ENCODE measurements at regions not wholly inside any gene's neighbourhood (a gene's known extent, or its start where the extent isn't known, plus 50 kb on each side); places are given as distances from the start of the nearest gene placed in this dataset.
"Not testable (repeated sequence)": the region's sequence is repeated elsewhere in the genome, so short reads cannot be mapped to it uniquely, and the experiment has no call there.

DNA sequence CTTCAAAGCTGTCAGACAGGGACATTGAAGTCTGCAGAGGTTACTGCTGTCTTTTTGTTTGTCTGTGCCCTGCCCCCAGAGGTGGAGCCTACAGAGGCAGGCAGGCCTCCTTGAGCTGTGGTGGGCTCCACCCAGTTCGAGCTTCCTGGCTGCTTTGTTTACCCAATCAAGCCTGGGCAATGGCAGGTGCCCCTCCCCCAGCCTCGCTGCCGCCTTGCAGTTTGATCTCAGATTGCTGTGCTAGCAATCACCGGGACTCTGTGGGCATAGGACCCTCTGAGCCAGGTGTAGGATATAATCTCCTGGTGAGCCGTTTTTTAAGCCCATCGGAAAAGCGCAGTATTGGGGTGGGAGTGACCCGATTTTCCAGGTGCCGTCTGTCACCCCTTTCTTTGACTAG is 586.8 kb downstream of the ARL4A start:
- intact Hi-C loops (cut with DNase I, micrococcal nuclease); ATAC-seq; DNase-seq; H3K4me3 Mint-ChIP-seq; H3K27me3 Mint-ChIP-seq; H3K36me3 Mint-ChIP-seq (ENCODE audit: low read depth); H3K4me1 Mint-ChIP-seq; CTCF ChIA-PET; H3K27ac Mint-ChIP-seq; H3K9me3 Mint-ChIP-seq (ENCODE audit: low read depth); POLR2A ChIA-PET: not testable (repeated sequence)

DNA sequence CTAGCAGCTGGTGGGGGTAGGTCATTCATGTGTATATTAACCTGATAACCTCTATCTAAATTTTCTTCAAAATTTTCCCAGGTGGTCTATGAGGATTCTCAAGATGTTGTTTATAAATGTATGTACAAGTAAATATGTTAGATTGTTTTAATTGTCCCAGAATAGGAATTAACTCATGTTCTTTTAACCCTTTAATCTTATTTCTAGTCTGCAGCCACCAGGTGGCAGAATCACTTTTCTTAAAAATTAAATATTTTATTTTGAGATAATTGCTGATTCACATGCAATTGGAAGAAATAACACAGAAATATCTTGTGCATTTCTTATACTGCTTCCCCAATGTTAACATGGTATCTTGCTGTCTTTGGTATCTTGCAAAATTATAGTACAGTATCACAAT is 589.5 kb downstream of the ARL4A start:
- CTCF ChIA-PET, result interaction anchor here (2.3 to 2.4 kb wide), 2 partner anchors 11 to 1415 kb away, joined by 9 read pairs; no protein-coding TSS in a partner anchor
- no peaks in the 10 kb centered on the region for H3K9me3 Mint-ChIP-seq (ENCODE audit: low read depth)
- no peak for ATAC-seq

DNA sequence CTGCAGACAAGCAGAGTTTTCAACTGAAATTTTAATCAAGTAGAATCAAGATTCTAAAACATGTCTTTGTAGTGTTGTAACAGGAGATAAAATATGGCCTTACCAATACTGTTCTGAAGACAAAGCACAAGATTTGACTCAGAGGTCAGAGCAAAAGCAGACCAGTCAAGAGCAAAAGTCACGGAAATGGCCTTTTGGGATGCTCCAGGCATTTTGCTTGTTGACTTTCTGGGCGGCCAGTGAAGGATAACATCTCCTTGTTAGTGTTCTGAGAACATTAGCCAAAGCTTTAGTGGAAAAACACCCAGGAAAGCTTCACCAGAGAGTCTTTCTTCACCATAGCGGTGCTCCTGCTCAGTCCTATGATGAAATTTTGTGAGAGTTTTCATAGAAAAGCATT is 590.6 kb downstream of the ARL4A start:
- DNase-seq, result no peak
- ChIA-PET POLR2A (no interaction called here), CTCF (interaction anchor here (0.7 to 4.0 kb wide), 5 partner anchors 16 to 1414 kb away, joined by 3 to 30 read pairs (median 3); no protein-coding TSS in a partner anchor)
- H3K4me3 Mint-ChIP-seq, result no peak overlapping the region
- no peaks in the 10 kb centered on the region for H3K4me1 Mint-ChIP-seq
- H3K27ac Mint-ChIP-seq, result no peak overlapping the region
- H3K9me3 Mint-ChIP-seq (ENCODE audit: low read depth), result no peaks in the 10 kb centered on the region
- H3K27me3 Mint-ChIP-seq, result peaks cover 7% of the 10 kb centered on the region
- no peak for ATAC-seq
- intact Hi-C loops (cut with DNase I, micrococcal nuclease), result loop anchor here in 1 of 2 experiments (2.0 kb wide), 1 partner anchor 1413 kb away; no protein-coding TSS in a partner anchor
- no peaks in the 10 kb centered on the region for H3K36me3 Mint-ChIP-seq (ENCODE audit: low read depth)

More for the DNA sequence above, 589.5 kb downstream of the ARL4A start:
- POLR2A ChIA-PET, result no interaction called here
- H3K27ac Mint-ChIP-seq, result no peak overlapping the region
- peaks cover 7% of the 10 kb centered on the region for H3K27me3 Mint-ChIP-seq
- intact Hi-C loops (cut with DNase I, micrococcal nuclease), result no loop called here
- H3K36me3 Mint-ChIP-seq (ENCODE audit: low read depth), result no peaks in the 10 kb centered on the region
- no peak for DNase-seq
- no peaks in the 10 kb centered on the region for H3K4me1 Mint-ChIP-seq
- no peak overlapping the region for H3K4me3 Mint-ChIP-seq

DNA sequence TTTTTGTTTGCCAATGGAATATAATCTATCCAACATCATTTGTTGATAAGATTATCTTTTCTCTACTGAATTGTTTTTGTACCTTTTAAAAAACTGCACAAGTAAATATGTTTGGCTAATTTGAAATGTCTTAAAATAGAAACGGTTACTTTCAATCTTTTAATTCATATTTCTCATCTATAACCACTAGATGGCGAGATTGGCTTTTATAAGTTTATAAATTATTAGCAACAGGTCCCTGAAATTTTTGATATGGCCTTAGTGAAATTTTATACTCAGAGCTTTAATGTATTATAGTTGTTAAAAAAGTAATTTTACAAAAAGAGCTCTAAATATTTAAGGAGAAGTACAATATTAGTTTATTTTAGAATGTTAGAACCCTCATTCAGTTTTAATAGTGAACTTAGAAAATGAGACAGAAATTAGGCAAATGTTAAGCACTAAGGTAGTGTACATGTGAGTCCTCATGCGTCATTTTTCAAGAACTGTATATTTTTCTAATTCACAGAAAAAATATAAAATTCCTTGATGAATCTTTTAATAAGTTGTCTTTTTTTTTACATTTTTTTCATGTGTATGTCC is 592.5 kb downstream of the ARL4A start:
- Mint-ChIP-seq H3K36me3 (ENCODE audit: low read depth) (no peaks in the 10 kb centered on the region), H3K4me3 (no peak overlapping the region), H3K9me3 (ENCODE audit: low read depth) (no peaks in the 10 kb centered on the region), H3K4me1 (no peaks in the 10 kb centered on the region), H3K27ac (no peak overlapping the region), H3K27me3 (peaks cover 4% of the 10 kb centered on the region)
- DNase-seq (no peak), ATAC-seq (no peak)
- intact Hi-C loops (cut with DNase I, micrococcal nuclease), result loop anchor here (1.0 to 10.0 kb wide), 6 partner anchors 463 to 1735 kb away; no protein-coding TSS in a partner anchor
- ChIA-PET CTCF (interaction anchor here (0.7 to 4.0 kb wide), 7 partner anchors 17 to 1866 kb away, joined by 3 to 30 read pairs (median 3); no protein-coding TSS in a partner anchor), POLR2A (no interaction called here)

DNA sequence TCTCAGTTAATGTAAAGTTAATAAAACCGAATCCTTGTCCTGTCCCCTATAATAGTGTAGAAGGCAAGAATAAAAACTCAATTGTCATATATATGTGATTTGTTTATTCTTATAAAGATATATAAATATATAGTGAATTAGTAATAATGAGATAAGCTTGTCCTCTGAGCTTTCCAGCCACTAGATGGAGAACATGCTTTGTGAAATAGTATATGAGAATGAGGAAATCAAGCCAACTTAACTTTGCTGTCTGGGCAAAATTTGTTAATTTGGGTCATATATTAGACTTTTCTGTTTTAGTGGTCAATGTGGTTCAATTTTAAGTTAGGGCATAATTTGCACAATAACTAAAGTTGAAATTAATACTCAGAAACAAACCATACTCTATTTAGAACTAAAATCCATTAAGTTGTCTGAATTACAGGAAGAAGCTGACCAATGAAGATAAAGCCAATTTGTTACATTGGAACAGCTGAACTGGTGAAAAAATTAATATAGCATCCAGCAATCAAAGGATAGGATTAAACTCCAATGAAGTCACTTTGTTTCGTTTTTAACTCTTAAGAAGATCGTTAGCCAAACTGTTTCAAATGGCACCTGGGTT is 595.0 kb downstream of the ARL4A start:
- H3K4me1 Mint-ChIP-seq, result no peaks in the 10 kb centered on the region
- no peak for DNase-seq
- H3K36me3 Mint-ChIP-seq (ENCODE audit: low read depth), result no peaks in the 10 kb centered on the region
- no peak overlapping the region for H3K27ac Mint-ChIP-seq
- intact Hi-C loops (cut with DNase I, micrococcal nuclease), result loop anchor here in 1 of 2 experiments (10.0 kb wide), 1 partner anchor 1732 kb away; no protein-coding TSS in a partner anchor
- H3K4me3 Mint-ChIP-seq, result no peak overlapping the region
- CTCF ChIA-PET, result interaction anchor here (1.0 to 1.7 kb wide), 5 partner anchors 245 to 1409 kb away, joined by 3 to 10 read pairs (median 5); no protein-coding TSS in a partner anchor
- POLR2A ChIA-PET, result no interaction called here
- ATAC-seq, result no peak
- no peaks in the 10 kb centered on the region for H3K9me3 Mint-ChIP-seq (ENCODE audit: low read depth)
- H3K27me3 Mint-ChIP-seq, result peaks cover 2% of the 10 kb centered on the region

DNA sequence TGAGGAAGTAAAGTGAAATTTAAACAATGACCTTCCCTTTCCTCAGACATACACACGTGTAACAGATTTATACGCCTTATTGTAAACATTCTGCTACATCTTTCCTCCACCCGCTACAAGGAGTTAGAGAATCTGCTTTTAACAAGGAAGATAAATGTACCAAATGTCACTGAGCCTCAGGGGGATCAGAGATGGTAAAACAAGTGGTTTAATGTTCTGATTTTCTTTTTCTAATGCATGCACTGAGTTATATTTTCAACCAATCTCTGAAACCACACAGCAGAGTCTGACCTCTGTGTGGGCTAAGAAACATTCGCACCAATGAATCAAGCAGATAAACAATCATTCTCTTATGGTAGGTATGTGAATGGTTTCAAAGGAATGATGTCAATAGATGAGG is 599.5 kb downstream of the ARL4A start:
- Mint-ChIP-seq H3K4me3 (no peak overlapping the region), H3K27ac (no peak overlapping the region), H3K36me3 (ENCODE audit: low read depth) (no peaks in the 10 kb centered on the region), H3K4me1 (no peaks in the 10 kb centered on the region), H3K27me3 (no peaks in the 10 kb centered on the region), H3K9me3 (ENCODE audit: low read depth) (no peaks in the 10 kb centered on the region)
- DNase-seq (no peak), ATAC-seq (no peak)
- POLR2A ChIA-PET, result no interaction called here
- intact Hi-C loops (cut with DNase I, micrococcal nuclease), result loop anchor here in 1 of 2 experiments (10.0 kb wide), 1 partner anchor 1728 kb away; no protein-coding TSS in a partner anchor
- CTCF ChIA-PET, result no interaction called here

DNA sequence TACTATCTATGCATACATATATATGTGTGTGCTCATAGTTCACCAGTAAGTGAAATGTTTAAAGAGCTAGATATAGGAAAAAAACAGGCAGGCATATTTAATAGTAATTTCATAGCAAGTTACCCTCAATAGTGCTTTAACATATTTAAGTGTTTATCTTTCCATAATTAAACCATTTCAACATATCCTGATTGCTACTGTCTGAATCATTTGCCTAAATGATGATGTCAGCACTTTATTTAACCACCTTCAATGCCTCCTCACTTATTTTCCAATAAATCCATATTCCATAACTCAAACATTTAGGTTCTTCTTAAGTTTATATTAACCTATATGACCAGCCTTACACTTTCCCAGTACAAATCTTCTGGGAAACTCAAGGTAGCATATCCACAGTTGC is 601.1 kb downstream of the ARL4A start:
- Mint-ChIP-seq H3K27me3 (no peaks in the 10 kb centered on the region), H3K4me1 (no peaks in the 10 kb centered on the region), H3K27ac (no peak overlapping the region), H3K4me3 (no peak overlapping the region), H3K9me3 (ENCODE audit: low read depth) (no peaks in the 10 kb centered on the region), H3K36me3 (ENCODE audit: low read depth) (no peaks in the 10 kb centered on the region)
- DNase-seq, result no peak
- intact Hi-C loops (cut with DNase I, micrococcal nuclease), result loop anchor here in 1 of 2 experiments (10.0 kb wide), 1 partner anchor 1726 kb away; no protein-coding TSS in a partner anchor
- ATAC-seq, result no peak
- ChIA-PET CTCF (no interaction called here), POLR2A (no interaction called here)

DNA sequence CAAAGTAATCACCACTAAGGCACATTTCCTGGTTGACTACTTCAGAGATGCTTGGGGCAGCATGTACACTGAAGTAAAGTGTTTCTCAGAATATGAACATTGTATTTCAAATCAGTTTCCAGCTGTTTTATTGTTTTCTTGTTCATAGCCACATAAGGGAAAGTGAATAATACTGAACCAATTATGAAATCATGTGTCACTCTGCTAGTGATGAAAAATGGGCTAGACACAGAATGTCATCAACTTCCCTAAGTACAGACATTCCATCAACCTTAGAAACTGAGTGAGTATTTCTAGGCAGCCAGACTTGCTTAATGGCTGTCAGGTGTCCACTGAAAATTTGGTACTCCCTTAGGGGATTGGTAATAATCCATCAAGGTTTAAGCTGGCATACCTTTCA is 603.5 kb downstream of the ARL4A start:
- ATAC-seq (no peak), DNase-seq (no peak)
- H3K4me3 Mint-ChIP-seq, result no peak overlapping the region
- no peaks in the 10 kb centered on the region for H3K36me3 Mint-ChIP-seq (ENCODE audit: low read depth)
- H3K4me1 Mint-ChIP-seq, result no peaks in the 10 kb centered on the region
- H3K27me3 Mint-ChIP-seq, result no peaks in the 10 kb centered on the region
- no peak overlapping the region for H3K27ac Mint-ChIP-seq
- CTCF ChIA-PET, result no interaction called here
- POLR2A ChIA-PET, result no interaction called here
- intact Hi-C loops (cut with DNase I, micrococcal nuclease), result no loop called here
- H3K9me3 Mint-ChIP-seq (ENCODE audit: low read depth), result no peaks in the 10 kb centered on the region

DNA sequence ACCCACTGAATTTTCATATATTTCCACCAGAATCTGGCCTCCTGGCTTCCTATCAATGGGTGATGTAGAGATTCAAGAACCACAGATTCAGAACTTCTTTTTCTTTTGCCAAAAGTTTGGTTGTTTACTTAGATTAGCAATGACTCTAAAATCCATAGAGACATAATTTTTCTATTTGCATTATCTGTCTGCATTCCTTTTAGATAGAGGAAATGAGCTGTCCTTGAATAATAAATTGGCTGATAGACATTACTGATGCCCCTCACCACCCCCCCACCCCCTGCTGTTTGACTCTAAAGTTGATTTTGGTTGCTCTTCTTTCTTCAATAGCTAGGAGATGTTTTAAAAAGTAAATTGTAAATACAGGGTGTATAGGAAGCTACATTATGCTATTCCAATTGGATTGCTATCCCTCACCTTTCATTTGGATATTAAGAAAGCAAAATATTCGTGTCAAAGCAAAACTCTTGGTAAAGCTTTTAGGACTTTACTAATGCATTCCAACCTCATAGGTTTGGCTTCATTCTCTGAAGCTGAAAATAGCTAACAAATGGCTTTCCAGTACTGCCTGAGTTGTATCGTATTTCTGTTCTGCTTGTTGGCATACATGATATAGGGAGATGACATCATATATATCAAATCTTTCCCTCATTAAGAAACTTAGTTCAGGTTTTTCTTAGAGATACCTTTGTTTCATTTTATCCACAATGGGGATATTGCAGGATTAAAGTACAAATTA is 606.0 kb downstream of the ARL4A start:
- no peak for DNase-seq
- ATAC-seq, result no peak
- Mint-ChIP-seq H3K9me3 (ENCODE audit: low read depth) (no peaks in the 10 kb centered on the region), H3K27ac (no peak overlapping the region), H3K4me3 (no peak overlapping the region), H3K4me1 (no peaks in the 10 kb centered on the region), H3K27me3 (no peaks in the 10 kb centered on the region), H3K36me3 (ENCODE audit: low read depth) (no peaks in the 10 kb centered on the region)
- POLR2A ChIA-PET, result no interaction called here
- CTCF ChIA-PET, result no interaction called here
- intact Hi-C loops (cut with DNase I, micrococcal nuclease), result no loop called here

DNA sequence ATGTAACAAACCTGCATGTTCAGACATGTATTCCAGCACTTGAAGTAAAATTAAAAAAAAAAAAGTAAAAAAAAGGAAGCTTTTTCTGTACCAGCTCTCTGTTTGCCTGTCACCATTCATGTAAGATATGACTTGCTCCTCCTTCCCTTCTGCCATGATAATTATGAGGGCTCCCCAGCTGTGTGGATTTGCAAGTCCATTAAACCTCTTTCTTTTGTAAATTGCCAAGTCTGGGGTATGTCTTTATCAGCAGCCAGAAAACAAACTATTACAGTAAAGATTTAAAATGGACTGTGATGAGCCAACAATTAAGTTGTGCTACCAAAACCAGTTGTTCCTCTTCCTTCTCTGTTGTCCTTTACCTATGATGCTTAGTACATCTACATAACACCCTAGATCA is 619.6 kb downstream of the ARL4A start:
- intact Hi-C loops (cut with DNase I, micrococcal nuclease), result no loop called here
- Mint-ChIP-seq H3K36me3 (ENCODE audit: low read depth) (no peaks in the 10 kb centered on the region), H3K4me3 (no peak overlapping the region), H3K4me1 (no peaks in the 10 kb centered on the region), H3K9me3 (ENCODE audit: low read depth) (no peaks in the 10 kb centered on the region), H3K27ac (no peak overlapping the region), H3K27me3 (no peaks in the 10 kb centered on the region)
- ATAC-seq (no peak), DNase-seq (no peak)
- ChIA-PET POLR2A (no interaction called here), CTCF (no interaction called here)

DNA sequence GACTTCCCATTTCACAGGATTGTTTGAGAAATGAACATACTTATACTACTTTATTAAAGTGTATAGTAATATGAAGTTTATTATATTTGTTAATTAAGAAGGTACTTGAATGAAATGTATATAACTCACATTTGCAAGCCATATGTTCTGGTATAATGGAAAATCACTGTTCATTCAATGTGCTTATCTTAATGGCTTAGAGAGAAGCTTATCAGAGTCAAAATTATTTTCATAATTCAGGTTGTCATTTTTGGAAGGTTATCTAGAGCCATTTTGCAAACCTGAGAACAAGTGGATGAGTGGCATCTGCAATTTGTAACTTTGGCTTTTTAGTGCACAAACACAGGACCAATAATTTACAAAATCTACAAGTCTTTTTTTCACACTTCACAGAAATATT is 621.0 kb downstream of the ARL4A start:
- DNase-seq (no peak), ATAC-seq (no peak)
- intact Hi-C loops (cut with DNase I, micrococcal nuclease), result no loop called here
- POLR2A ChIA-PET, result no interaction called here
- CTCF ChIA-PET, result no interaction called here
- H3K9me3 Mint-ChIP-seq (ENCODE audit: low read depth), result no peaks in the 10 kb centered on the region
- no peak overlapping the region for H3K4me3 Mint-ChIP-seq
- H3K4me1 Mint-ChIP-seq, result no peaks in the 10 kb centered on the region
- no peaks in the 10 kb centered on the region for H3K36me3 Mint-ChIP-seq (ENCODE audit: low read depth)
- H3K27ac Mint-ChIP-seq, result no peak overlapping the region
- H3K27me3 Mint-ChIP-seq, result no peaks in the 10 kb centered on the region

DNA sequence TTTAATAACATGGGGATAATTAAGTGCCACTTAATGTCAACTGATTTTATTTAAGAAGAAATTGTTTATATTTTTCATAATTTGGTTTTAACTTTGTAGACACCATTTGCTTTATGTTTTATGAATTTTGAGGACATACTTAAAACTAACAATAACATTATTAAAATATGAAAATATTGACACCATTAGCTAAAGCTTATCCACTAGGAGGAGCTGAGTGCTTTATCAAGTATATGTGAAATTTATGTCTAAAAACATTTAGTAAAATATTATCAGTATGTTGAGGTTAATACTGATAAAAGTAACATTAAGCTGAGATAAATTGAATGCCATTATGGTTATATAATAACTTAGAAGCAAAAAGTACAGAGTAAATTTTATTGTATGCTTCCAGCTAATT is 622.1 kb downstream of the ARL4A start:
- intact Hi-C loops (cut with DNase I, micrococcal nuclease), result no loop called here
- H3K4me1 Mint-ChIP-seq, result no peaks in the 10 kb centered on the region
- no peak for DNase-seq
- H3K4me3 Mint-ChIP-seq, result no peak overlapping the region
- H3K27me3 Mint-ChIP-seq, result no peaks in the 10 kb centered on the region
- ATAC-seq, result no peak
- no peaks in the 10 kb centered on the region for H3K9me3 Mint-ChIP-seq (ENCODE audit: low read depth)
- ChIA-PET CTCF (no interaction called here), POLR2A (no interaction called here)
- H3K36me3 Mint-ChIP-seq (ENCODE audit: low read depth), result no peaks in the 10 kb centered on the region
- H3K27ac Mint-ChIP-seq, result no peak overlapping the region
